ENCODE measurements at regions not wholly inside any gene's neighbourhood (a gene's known extent, or its start where the extent isn't known, plus 50 kb on each side); places are given as distances from the start of the nearest gene placed in this dataset.

DNA sequence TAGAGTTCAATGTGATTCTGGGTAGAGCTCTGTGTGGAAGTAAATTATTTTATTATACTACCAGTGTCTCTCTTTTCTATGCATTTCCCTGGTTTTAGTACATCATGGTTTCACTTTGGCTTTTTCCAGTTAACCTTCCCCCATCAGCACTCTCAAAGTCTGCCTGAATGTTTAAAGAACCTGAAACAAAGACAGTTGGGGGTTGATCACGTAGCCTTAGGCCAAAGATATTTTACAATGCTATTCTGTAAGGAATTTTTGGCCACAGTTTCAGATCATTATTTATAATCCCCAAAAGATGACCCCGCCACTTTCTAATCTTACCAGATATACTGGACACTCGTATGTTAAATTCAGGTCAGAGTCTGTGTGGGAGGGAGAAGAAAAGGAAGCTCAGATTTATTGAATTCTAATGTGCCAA lies 156.3 kb upstream of the TMC3 start:
- TF ChIP-seq, protein P1, sequence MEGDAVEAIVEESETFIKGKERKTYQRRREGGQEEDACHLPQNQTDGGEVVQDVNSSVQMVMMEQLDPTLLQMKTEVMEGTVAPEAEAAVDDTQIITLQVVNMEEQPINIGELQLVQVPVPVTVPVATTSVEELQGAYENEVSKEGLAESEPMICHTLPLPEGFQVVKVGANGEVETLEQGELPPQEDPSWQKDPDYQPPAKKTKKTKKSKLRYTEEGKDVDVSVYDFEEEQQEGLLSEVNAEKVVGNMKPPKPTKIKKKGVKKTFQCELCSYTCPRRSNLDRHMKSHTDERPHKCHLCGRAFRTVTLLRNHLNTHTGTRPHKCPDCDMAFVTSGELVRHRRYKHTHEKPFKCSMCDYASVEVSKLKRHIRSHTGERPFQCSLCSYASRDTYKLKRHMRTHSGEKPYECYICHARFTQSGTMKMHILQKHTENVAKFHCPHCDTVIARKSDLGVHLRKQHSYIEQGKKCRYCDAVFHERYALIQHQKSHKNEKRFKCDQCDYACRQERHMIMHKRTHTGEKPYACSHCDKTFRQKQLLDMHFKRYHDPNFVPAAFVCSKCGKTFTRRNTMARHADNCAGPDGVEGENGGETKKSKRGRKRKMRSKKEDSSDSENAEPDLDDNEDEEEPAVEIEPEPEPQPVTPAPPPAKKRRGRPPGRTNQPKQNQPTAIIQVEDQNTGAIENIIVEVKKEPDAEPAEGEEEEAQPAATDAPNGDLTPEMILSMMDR (conservative IDR thresholded peaks at IDR 0.05), result no peak
- no peak for TF ChIP-seq ZFX (IDR thresholded peaks at IDR 0.05)

Measured in C4-2B (cell line).